Hepatic stellate cell (primary cell): ENCODE measurements at regions not wholly inside any gene's neighbourhood (a gene's known extent, or its start where the extent isn't known, plus 50 kb on each side); places are given as distances from the start of the nearest gene placed in this dataset.

ENCODE experiments used
- DNase-seq: peaks from one replicate; pipeline ENCODE4 v3.0.0; 2011; ENCODE audit warnings: low spot score

DNA sequence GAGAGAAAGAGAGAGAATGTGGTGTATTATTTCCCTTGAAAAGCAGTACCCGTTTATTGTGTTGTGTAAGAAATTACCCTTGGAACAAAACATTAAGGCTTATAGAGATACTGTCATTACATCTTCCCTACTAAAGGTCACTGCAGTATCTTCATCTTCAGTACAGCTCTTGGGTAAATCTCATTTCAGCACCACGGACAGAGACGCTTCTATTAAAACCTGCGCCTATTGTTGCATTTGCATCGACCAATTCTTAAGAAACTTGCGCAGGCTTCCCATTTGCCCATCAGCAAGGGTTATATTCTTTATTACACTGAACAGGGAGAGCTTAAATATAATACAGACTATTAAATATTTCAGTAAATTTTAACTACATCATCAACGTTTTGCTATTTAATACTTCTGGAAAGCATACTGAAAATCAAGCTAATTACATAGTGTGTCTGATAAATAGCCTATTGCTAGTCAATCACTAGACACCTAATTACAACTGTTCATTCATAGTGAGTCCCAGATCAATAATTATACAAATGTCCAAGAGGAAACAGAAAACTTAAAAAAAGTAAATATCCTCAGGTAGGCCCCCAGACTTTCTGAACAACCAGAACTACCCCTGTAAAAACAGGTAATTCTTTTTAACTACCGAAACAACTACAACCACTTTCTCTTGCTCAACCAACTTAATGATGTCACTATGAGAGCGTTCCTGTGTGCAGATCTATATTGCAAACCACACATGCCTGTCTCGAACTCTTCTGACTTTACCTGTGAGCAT lies 350.6 kb downstream of the LIG4 start:
- peak; percentile 42 for DNase-seq

DNA sequence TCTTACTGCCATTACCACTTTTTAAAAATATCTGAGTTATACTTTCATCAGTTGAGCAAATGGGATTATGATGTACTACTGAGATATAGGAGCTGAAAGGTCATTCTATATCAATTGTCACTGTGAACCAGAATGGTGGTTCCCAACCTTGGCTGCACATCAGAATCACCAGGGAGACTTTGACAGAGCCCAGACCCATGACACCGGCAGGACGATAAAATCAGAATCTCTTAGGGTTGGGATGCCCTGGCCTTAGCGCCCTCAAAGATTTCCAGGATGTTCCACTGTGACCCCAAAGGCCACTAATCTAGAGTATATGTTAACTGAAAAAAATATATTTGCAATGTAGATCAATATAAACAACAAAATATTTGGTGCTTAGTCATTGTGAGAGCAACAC lies 355.1 kb downstream of the LIG4 start:
- DNase-seq: no peak

DNA sequence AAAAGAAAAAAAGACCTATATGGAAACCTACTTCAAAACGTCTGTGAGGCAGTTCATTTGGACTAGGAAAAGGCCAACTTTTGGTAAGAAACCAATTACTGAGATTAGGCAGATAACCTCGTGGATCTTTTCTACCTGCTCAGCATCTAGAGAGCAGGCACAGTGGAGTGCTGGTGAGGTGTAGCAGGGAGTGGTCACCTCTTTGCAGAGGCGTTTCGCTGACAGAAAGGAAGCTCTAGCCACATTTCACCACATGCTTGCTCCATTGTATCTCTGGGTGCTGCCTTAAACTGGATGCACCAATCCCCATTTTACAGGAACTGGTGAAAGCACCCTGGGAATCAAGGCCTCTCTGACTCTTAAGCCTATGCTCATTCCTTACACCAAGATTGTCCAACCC lies 360.5 kb downstream of the LIG4 start:
- DNase-seq: no peak

DNA sequence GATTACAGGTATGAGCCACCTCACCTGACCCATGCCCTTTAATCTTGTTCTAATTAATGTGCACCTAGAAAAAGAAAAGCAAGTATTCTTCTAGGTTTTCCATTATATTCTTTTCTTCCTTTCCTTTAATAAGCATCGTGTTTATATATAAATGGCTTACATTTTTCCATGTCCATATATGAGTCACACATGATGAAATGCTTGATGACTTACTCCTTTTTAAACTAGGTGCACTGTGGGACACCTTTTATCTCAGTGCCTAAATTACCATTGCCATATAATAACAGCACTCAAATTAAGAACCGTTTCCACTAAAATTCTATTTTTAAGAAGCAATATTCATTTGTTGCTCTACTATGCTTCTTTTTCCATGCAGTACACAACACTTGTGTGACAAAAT lies 363.3 kb downstream of the LIG4 start:
- no peak for DNase-seq

DNA sequence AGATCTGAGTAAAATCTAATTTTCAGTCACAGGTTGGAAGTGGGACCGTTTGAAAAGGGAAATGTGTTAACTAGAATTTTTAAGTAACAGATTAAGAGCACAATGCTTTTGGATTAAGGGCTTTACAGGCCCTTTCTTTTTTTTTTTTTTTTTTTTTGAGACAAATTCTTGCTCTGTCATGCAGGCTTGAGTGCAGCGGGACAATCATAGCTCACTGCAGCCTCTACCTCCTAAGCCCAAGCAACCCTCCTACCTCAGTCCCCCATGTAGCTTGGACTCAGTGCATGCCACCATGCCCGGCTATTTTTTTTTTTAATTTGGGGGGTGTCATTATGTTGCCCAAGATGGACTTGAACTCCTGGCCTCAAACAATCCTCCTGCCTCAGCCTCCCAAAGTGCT lies 363.7 kb downstream of the LIG4 start:
- DNase-seq: no peak

DNA sequence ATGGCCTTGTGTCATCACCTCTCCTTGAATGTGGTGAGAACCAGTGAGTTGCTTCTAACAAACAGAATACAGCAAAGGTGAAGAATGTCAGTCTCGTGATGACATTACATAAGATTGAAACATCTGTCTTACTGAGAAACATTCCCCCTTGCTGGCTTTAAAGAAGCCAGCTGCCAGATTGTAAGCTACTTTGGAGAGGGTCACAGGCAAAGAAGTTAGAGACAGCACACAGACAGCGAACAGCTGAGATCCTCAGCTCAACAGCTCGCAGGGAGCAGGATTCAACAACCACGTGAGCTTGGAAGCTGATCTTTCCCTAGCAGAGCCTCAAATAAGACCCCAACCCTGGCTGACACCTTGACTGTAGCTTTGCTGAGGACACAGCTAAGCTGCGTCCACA lies 367.9 kb downstream of the LIG4 start:
- no peak for DNase-seq

DNA sequence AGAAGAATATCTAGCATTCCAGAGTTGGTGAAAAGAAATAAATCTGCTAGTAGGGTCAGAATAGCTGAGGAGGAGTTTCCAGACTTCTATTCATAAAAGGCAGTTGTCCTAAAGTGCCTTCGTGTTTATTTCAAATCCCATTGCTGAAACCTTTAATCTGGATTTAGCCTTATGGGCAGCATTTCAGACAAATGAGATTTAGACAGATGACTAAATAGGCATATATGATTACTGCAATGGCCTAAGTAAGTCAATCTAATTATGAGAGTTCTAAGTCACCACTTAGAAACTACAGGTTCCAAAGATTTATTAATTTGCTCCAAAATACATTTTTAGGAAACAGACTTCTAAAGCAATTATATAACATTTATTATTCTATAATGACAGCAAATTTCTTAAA lies 368.7 kb downstream of the LIG4 start:
- no peak for DNase-seq

DNA sequence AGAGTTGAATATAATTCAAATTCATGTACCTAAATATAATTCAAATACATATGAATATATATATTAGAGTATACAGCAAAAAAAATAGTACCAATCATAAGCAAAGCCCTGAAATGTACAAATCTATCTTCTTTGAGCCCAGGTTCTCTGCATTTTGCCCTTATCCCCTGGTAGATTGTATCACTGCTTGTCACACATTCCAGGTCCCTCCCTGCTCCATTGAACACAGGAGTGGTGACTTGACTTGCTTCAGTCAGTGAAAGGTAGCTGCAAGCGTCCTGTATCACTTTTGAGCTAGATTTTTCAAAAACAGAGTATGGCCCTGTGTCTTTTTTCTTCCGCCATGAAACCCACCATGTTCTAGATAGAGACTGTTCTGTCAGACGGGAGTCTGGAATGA lies 369.4 kb downstream of the LIG4 start:
- DNase-seq: no peak

DNA sequence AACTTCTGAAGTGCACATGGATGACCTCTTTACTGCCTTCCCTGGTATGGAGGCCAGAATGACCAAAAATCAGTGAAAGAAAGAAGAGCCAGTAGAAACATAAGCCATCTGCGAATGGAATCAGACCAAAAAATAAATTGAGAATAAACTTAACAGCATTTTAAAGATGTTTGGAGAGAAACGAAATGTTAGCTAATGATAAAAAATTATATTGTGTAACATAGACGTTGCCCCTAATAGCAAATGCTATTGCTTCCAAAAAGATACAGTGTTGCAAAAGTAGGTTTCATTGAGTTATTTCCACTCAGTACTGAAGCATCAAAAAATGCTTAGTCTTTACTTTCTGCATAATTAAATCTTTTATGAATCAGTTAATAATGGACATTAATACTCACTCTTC lies 371.7 kb downstream of the LIG4 start:
- DNase-seq: no peak

DNA sequence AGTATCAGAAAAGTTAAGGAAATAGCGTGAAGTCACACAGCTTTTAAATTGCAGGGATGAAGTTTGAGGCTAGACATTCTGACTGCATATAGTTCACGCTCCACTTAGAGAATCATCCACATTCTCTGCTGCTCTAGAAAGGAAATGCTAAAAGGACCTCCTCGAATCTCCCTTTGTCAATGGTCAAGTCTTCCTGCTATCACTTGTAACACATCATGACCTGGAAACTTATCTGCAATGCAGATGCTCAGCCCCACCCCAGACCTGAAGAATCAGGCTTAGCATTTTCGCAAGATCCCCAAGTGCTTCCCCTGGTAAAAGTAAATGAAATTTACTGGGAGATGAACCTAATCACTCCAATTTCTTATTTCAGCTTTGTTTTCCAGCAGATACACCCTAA lies 372.1 kb downstream of the LIG4 start:
- no peak for DNase-seq

DNA sequence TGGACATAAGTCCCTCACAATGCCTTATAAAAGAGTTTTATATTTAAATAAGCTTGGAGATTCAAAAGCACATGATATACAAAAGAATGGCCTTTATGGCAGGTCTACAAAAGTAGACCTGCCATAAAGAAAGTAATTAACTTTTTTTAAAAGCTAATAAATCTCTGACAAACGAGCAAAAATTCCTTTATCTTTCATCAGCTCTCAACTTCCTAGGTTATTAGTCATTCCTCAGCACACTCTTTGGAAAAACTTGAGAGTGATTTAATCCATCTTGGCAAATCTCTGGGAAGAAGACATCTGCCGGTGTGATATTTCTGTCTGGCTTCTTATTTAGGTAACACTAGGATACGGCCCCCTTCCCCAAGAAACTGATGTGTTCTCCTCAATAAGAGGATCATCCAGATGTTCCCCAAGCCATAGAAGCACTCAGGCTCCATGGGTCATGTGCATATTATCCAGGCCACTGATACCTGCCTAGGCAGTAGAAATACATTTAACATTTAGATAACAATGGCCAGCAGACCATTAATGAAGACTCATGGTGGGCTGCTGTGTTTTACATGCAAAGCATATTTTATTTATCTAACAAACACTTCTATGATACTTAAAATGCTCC lies 372.7 kb downstream of the LIG4 start:
- DNase-seq: peak; percentile 21

DNA sequence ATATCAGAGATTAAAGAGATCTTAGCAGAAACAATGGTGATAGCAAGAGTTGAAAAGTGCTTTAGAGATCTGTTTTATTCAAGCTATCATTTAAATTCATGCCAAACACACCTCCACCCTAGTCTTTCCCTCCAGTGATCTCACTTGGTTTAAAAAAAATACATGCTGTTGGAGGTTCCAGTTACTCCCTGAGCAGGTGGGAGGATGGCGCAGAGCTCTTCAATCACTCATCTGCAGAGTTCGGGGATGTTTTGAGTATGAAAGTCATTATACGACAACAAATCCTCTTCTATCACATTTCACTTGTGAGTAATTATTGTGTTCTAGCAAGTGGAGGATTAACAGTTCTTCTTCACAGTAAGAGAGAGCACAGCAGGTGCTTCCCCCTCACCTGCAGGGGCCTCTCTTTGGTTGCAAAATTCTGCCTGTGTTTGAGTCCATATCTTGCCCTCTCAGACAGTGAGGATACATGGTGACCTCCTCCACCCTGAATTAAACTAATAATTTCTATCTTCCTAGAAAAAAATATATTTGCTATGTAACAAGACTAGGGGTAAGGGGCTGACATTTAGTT lies 376.7 kb downstream of the LIG4 start:
- no peak for DNase-seq

DNA sequence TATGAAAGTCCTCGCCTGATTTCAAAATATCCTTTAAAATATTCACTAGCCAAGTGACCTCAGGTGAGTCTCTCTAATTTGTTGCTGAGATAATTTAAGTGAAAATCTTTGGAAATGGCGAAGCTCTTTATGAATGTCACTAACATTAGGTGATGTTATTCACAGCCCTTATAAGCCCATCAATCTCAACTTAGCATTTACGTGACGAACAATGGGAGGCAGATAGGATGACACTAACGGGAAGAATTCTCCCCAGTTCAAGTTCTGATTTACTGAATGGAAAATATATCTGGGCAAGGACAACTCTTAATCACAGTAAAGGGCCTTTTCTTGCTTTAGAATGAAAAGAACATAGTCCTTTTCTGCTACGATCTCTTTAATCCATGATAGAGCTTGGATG lies 378.7 kb downstream of the LIG4 start:
- DNase-seq: no peak

DNA sequence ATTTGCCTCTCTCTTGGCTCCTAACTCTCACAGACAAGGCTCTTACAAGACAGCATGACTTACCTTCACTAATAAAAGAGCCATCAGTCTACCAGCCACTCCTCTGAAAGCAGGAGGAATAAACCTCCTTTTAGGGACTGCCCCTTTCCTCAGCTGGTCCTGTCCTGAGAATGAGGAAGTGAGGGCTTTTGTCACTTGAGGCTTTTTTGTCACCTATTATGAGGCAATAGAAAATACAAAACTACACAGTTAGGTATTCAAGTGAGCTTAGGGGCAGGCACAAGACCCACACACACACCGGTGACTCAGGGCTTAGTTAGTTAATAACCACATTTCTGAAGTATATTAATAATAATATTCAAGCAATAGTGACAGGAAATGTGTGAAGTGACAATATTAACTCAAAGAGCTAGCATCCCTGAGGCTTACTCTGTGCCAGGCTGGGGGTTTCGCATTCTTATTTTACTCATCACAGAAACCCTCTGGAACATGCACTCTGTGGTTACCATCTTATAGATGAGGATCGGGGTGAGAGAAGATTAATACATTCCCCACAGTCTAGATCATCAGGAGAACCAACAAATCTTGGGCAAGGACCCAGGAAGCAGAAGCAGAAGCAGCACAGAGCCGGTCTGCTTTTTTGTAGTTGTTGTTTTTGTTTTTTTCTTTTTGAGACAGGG lies 379.9 kb downstream of the LIG4 start:
- peak; percentile 50 for DNase-seq

DNA sequence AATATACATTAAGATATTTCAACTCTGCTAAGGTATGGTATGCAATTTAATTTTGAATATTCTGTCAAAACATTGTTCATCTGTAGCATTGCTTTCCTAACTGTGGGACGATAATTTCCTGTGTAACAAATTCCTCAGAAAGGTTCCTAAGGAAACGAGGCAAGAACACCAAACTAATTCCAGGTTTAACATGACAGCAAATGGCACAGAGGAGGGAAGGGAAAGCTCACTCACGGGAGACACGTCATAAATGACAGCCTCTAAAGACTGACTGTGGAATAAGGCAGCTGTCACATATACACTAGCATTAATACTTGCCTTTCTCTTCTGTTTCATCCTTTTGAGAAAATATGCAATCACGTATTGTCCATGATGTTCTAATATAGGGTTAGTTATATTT lies 380.6 kb downstream of the LIG4 start:
- no peak for DNase-seq

DNA sequence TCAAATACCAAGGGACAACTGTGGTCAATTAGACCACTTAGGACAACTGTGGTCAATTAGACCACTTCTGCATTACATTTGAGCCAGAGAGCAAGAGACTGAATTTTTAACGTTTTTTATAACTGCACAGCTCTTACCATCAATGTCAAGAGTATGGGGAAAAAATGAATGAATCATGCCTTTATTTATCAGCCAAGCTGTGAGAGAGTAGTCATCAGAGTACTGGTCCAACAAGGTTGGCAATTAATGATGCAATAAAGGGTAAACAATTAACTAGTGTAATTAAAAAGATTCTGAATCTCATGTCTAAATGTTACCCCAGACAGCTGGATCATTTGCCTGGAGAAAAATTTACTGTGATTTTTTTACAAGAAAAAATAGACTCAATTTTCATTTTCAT lies 381.1 kb downstream of the LIG4 start:
- DNase-seq: no peak

DNA sequence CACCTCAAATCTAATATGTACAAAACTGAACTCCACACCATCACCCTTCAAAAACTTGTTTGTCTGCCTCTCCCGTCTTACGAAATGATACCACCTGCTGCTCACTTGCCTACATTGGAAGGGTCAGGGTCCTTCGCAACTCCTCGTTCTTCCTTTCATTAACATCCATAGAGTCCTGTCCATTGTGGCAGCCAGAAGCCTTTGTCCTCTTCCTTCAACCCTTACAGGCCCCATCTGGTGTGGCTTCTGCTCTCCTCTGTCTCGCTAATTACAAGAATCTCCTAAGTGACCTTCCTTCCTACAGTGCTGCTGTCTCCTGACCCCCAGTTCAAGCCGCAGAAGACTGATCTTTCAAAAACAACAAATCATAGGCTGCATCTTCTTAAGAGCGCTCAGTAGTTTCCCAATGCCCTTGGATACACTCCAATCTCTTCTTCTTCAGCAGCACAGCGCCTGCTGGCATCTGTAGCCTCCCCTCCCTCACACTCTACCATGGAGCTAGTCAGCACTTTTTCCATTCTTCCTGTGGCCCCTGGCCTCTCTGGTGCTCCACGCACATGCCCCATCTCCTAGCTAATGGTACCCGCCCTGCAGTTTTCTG lies 382.7 kb downstream of the LIG4 start:
- no peak for DNase-seq

DNA sequence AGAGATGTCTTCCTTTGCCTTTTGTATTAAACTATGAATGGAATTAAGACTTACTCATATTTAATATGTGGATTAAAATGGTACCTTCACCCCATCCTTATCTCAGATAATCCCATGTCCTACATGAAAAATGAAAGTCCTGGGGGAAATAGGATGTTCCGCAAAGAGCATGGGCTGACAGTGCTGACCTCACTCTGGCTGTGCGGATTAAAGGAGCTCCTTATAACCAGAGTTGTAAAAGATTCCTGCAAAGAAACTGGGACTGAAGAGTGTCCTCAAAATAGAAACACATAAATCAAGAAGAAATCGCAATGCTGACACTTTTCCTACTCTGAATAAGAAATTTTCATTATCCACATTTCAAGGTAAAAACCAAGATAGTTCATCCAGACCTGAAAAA lies 384.5 kb downstream of the LIG4 start:
- DNase-seq: no peak

DNA sequence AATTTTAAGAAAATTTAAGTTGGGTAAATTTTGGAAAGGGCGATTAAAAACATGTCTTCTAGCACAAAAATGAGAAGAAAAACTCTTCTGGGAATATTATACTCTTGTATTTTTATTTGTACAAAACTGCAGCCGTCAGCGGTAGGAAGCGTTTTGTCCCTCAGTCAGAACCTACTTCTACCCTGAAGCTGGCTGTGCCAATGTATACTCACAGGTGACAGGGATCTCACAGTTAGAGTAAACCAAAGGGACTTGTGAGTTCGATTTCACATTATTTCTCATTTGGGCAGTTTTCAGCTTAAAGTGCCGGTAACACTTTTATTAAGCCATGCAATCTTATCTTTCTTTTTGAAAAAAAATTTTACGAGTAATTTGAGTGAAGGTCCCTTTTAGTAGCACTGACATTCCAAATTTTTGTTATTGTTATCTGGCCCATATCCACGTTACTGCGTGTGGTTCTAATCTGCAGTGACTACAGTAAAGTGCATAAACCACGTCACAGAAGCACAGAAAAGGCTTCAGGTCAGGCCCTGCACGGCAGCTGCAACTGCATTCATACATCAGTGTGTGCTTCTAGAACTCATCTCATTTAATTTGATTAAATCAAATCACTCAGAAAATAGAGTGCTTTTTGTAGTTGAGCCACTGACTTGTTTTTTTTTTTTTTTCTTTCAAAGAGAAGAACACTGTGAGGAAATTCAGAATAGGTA lies 387.3 kb downstream of the LIG4 start:
- DNase-seq: no peak

DNA sequence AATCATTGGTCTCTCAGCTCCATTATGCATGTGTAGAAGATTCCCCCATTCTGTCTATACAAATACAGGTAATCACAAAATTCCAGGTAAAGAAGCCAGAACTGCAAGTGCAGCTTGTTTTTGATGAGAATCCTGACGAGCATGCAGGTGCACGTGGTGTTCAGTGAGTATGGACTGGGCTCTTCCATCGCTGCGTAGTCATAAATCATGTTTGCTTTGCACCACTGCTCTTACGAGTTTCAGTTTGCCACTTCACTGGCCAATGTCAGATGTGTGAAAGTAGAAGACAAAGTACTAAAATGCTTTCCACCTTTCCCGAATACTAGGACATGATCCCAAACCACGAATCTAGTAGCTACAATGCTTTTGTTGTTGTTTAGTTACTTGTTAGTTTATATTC lies 390.7 kb downstream of the LIG4 start:
- no peak for DNase-seq

DNA sequence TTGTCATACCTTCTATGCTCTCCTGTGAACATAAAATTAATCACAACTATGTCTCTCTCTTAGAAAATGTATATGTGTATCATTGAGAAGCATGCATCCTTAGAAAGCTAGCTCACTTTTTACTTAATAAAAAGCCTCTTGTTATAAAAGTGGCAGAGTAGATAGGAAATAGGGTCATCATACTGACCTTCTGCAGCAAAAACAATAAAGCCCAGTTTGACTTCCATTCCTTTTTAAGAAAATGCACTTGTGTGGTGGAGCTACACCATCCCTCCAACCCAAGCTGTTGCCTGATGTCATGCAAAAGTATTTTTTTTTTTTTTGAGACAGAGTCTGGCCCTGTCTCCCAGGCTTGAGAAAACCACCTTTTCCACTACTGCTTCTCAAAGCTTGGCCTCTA lies 393.3 kb downstream of the LIG4 start:
- no peak for DNase-seq

DNA sequence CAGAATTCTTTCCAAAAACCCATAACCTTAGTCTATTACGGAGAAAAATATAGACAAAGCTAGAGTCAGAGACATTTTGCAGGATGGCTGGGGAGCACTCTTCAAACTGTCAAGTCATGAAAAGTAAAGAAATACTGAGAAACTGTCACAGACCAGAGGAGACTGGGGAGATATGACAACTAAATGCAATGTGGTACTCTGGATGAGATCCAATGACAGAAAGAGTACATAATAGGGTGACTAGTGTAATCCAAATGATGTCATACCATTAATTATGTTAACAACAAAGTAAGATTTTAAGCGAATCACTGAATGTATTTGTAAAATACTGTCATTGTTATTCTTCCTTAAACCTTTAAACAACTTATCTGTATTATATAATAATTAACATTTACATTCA lies 393.8 kb downstream of the LIG4 start:
- DNase-seq: no peak
